ENCODE measurements at regions not wholly inside any gene's neighbourhood (a gene's known extent, or its start where the extent isn't known, plus 50 kb on each side); places are given as distances from the start of the nearest gene placed in this dataset.

GRCh38 chr6:84455511-84456029 is 228.1 kb upstream of the CEP162 start:
- TF ChIP-seq CTCF (conservative IDR thresholded peaks at IDR 0.05; ENCODE audit: low read length) (no peak), EZH2phosphoT487 (IDR thresholded peaks at IDR 0.05; ENCODE audit: borderline replicate concordance) (no peak)
